BLaER1 (cell line): ENCODE measurements at regions not wholly inside any gene's neighbourhood (a gene's known extent, or its start where the extent isn't known, plus 50 kb on each side); places are given as distances from the start of the nearest gene placed in this dataset.

Experiments
- H3K27ac ChIP-seq: shearing (Covaris generic); formaldehyde crosslinking; 2 replicates; pipeline ENCODE4 v1.8.1; 2022
- H3K27me3 ChIP-seq: shearing (Covaris generic); formaldehyde crosslinking; 2 replicates; pipeline ENCODE4 v1.8.1; 2022
- H3K36me3 ChIP-seq: shearing (Covaris generic); formaldehyde crosslinking; 2 replicates; pipeline ENCODE4 v1.8.1; 2022
- H3K4me1 ChIP-seq: shearing (Covaris generic); formaldehyde crosslinking; 2 replicates; pipeline ENCODE4 v1.8.1; 2022
- H3K4me2 ChIP-seq: shearing (Covaris generic); formaldehyde crosslinking; 2 replicates; pipeline ENCODE4 v1.8.1; 2022
- H3K4me3 ChIP-seq: shearing (Covaris generic); formaldehyde crosslinking; 2 replicates; pipeline ENCODE4 v1.8.1; 2022
- H3K9ac ChIP-seq: shearing (Covaris generic); formaldehyde crosslinking; 2 replicates; pipeline ENCODE4 v1.8.1; 2022
- H3K9me3 ChIP-seq: shearing (Covaris generic); formaldehyde crosslinking; 2 replicates; pipeline ENCODE4 v1.8.1; 2022
- H4K20me1 ChIP-seq: shearing (Covaris generic); formaldehyde crosslinking; 2 replicates; pipeline ENCODE4 v1.8.1; 2022
- Cebpa-rat ChIP-seq: shearing (Covaris generic); IDR thresholded peaks from 2 replicates; pipeline ENCODE4 v1.8.1; 2022

DNA sequence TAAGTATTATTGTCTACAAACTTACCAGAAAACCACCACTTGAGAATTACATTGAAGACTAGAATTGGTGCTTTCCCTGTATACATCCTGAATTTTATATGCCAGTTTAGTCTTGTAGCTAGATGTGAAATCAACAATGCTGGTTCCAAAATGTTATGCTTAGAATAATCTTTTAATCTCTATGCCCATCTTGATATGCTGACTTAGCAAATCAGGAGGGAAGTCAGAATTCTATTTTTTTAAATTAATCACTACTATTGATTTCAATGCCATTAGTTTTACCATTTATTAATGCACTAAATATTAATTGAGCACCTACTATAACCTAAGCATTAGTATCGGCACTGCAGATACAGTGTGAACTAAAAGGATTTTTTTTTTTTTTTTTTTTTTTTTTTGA lies 641.6 kb upstream of the ADGRL4 start:
- Histone ChIP-seq H4K20me1 (no peaks in the 10 kb centered on the region), H3K27me3 (no peaks in the 10 kb centered on the region), H3K36me3 (no peaks in the 10 kb centered on the region), H3K4me2 (no peak overlapping the region), H3K4me3 (no peak overlapping the region), H3K27ac (no peak overlapping the region), H3K9me3 (no peaks in the 10 kb centered on the region), H3K9ac (no peak overlapping the region), H3K4me1 (no peaks in the 10 kb centered on the region)
- no peak for TF ChIP-seq Cebpa-rat

DNA sequence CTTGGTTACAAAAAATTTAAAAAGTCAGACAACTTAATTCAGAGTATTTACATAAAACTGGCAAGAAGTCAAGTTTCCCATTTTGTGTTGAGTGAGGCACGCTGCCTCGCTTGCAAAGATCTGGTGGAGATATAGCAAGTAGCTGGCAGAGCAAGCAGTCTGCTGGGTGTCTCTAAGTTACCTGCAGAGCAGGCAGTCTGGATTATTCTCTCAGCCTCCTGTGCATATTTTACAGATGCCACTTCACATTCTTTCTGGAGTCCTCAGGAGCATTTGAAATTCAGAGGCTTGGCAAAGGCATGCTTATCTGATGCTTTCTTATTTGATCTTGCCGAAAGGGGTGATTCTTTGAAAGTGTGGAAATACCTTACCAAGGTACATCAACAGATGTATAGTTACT lies 640.4 kb upstream of the ADGRL4 start:
- Histone ChIP-seq H3K4me2 (no peak overlapping the region), H3K36me3 (no peaks in the 10 kb centered on the region), H3K4me3 (no peak overlapping the region), H3K9ac (no peak overlapping the region), H3K27me3 (no peaks in the 10 kb centered on the region), H3K9me3 (no peaks in the 10 kb centered on the region), H4K20me1 (no peaks in the 10 kb centered on the region), H3K27ac (no peak overlapping the region), H3K4me1 (no peaks in the 10 kb centered on the region)
- no peak for TF ChIP-seq Cebpa-rat

DNA sequence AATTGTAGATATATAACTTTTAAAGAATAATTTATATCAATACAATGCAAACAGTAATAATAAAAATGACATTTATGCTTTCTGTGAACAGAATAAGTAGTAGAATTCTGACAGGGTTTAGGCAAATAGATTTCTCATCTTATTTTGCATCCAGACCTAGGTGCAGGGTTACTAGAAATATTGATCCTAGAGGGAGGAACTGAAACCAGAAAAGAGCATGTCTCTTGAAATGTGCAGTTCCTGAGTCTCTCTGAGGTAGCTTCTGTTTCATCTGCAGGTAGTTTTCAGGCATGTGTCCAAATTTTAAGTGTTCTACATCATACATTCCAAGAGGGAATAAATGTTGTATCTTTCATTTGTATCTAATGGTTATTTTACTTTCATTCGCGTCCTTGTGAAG lies 631.9 kb upstream of the ADGRL4 start:
- no peaks in the 10 kb centered on the region for H3K4me1 ChIP-seq

DNA sequence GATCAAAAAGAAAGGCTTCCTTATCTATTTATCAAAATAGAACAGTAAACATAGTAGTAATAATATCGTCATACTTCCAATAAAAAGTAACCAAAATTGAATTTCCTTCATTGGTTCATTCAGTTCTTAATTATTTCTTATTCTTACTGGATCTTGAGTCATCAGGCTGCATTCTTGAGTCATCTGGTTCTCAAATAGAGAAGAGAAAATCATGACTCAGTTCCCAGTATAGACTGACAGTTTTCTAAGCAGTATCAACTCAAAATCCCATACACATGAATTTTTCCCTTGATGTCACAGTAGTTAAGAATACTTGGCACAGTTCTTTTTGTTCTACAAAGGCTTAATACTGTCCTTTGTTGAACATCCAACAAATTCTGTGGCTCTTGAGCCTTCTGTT lies 626.9 kb upstream of the ADGRL4 start:
- no peaks in the 10 kb centered on the region for H3K4me1 ChIP-seq
- TF ChIP-seq Cebpa-rat: no peak
- no peaks in the 10 kb centered on the region for H3K36me3 ChIP-seq
- H3K4me2 ChIP-seq: no peak overlapping the region
- H3K27ac ChIP-seq: no peak overlapping the region
- no peaks in the 10 kb centered on the region for H4K20me1 ChIP-seq
- no peaks in the 10 kb centered on the region for H3K9me3 ChIP-seq
- no peak overlapping the region for H3K9ac ChIP-seq
- no peak overlapping the region for H3K4me3 ChIP-seq
- H3K27me3 ChIP-seq: no peaks in the 10 kb centered on the region

More for the DNA sequence above, 631.9 kb upstream of the ADGRL4 start:
- H4K20me1 ChIP-seq: no peaks in the 10 kb centered on the region
- H3K27me3 ChIP-seq: no peaks in the 10 kb centered on the region
- no peaks in the 10 kb centered on the region for H3K36me3 ChIP-seq
- no peak overlapping the region for H3K27ac ChIP-seq
- H3K4me3 ChIP-seq: no peak overlapping the region
- H3K9ac ChIP-seq: no peak overlapping the region
- TF ChIP-seq Cebpa-rat: no peak
- no peaks in the 10 kb centered on the region for H3K9me3 ChIP-seq
- H3K4me2 ChIP-seq: no peak overlapping the region

DNA sequence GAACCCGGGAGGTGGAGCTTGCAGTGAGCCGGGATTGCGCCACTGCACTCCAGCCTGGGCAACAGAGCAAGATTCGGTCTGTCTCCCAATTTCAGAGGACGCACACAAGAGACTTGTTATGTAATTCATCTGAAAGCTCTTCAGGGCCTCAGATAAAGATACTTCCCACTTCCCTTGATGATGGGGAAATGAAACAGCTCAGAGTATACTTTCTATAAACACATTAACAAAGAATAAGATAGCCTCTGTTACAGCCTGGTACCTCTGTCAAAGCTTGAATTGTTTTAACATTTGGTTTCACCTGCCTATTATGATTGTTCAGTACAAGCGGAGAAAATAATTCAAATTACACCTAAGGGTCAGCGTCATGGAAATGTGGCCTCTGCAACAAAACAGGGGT lies 622.9 kb upstream of the ADGRL4 start:
- no peaks in the 10 kb centered on the region for H4K20me1 ChIP-seq
- no peaks in the 10 kb centered on the region for H3K36me3 ChIP-seq
- H3K9ac ChIP-seq: no peak overlapping the region
- H3K4me1 ChIP-seq: no peaks in the 10 kb centered on the region
- no peak overlapping the region for H3K4me3 ChIP-seq
- no peaks in the 10 kb centered on the region for H3K9me3 ChIP-seq
- H3K27ac ChIP-seq: no peak overlapping the region
- no peaks in the 10 kb centered on the region for H3K27me3 ChIP-seq
- no peak overlapping the region for H3K4me2 ChIP-seq
- TF ChIP-seq Cebpa-rat: no peak

DNA sequence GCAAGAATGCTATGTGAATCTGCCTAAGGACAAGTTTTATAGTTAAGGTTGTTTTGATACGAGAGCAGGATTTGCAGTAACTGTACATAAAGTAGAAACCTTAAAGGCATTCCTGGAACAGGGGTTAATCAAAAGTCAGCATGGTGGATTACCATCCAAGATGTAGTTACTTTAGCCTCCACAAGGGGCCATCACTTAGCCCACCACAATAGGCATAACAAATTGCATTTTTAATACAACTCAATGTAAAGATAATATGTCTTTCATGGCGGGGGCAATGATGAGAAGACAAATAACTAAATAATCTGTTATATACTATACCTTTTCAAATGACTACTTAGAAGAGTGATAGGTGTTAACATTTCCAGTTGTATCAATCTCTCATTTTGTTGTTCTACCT lies 611.2 kb upstream of the ADGRL4 start:
- H3K27ac ChIP-seq: no peak overlapping the region
- H3K9ac ChIP-seq: no peak overlapping the region
- no peak overlapping the region for H3K4me3 ChIP-seq
- no peaks in the 10 kb centered on the region for H3K4me1 ChIP-seq
- no peaks in the 10 kb centered on the region for H3K27me3 ChIP-seq
- H3K9me3 ChIP-seq: peaks cover under 1% of the 10 kb centered on the region
- H4K20me1 ChIP-seq: no peaks in the 10 kb centered on the region
- H3K36me3 ChIP-seq: no peaks in the 10 kb centered on the region
- TF ChIP-seq Cebpa-rat: no peak
- no peak overlapping the region for H3K4me2 ChIP-seq

DNA sequence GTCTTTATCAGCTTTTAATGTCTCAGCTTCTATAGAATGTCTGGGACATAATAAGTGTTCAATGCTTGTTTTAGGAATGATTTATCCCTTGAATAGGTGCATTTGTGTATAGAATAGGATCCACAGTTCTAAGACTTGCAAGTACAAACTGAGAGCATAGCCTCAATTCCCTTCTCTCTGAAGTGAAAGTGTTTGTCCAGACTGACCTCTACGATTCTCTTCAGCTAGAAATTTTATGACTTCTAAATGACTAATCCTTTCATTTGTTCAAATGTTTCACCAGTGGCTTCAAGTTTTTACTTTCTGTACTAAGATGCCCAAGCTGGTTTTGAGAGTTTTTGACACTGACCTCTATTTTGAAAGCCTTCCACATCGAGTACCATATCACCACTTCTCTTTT lies 608.2 kb upstream of the ADGRL4 start:
- no peak for TF ChIP-seq Cebpa-rat
- Histone ChIP-seq H3K9ac (no peak overlapping the region), H3K9me3 (no peaks in the 10 kb centered on the region), H3K36me3 (no peaks in the 10 kb centered on the region), H4K20me1 (no peaks in the 10 kb centered on the region), H3K27me3 (no peaks in the 10 kb centered on the region), H3K4me1 (no peaks in the 10 kb centered on the region), H3K4me2 (no peak overlapping the region), H3K4me3 (no peak overlapping the region), H3K27ac (no peak overlapping the region)

DNA sequence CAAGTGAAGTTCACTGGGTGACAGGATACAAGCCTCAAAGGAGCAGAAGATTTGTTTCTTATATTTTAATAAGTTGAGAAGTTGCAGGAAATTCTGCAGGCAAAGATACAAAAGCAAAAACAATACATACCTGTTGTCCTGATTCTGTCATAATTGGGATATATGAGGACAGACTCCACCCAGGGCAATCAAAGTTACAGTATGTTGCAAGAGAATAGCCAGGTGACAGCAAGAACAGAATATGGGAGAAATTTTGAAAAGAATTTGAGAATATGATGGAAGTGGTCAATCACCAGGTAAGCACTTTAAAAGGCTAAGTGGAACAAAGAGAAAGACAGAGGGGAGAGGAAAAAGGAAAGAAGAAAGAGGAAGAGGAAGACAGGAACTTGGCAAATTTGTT lies 607.6 kb upstream of the ADGRL4 start:
- Histone ChIP-seq H3K27me3 (no peaks in the 10 kb centered on the region), H3K9me3 (no peaks in the 10 kb centered on the region), H3K4me3 (no peak overlapping the region), H3K4me1 (no peaks in the 10 kb centered on the region), H3K4me2 (no peak overlapping the region), H4K20me1 (no peaks in the 10 kb centered on the region), H3K27ac (no peak overlapping the region), H3K36me3 (no peaks in the 10 kb centered on the region), H3K9ac (no peak overlapping the region)
- TF ChIP-seq Cebpa-rat: no peak

DNA sequence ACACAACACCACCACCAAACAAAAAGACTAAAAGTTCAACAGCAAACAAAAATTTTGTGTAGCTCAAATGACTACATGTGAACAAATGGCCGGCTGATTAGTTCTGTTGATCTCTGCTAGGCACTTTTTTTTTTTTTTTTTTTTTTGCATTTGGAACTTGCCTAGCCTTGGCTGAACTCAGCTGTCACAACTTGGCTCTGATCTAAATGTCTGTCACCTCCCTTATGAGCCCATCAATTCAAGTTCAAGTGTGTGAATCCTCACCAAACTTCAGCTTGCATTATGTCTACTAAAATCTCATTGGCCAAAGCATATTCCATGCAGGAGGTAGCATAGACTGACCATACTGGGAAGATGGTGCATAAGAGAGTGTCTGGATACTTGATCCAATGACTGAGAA lies 606.5 kb upstream of the ADGRL4 start:
- Histone ChIP-seq H3K27me3 (no peaks in the 10 kb centered on the region), H4K20me1 (no peaks in the 10 kb centered on the region), H3K27ac (no peak overlapping the region), H3K9ac (no peak overlapping the region), H3K36me3 (no peaks in the 10 kb centered on the region), H3K4me3 (no peak overlapping the region), H3K4me2 (no peak overlapping the region), H3K4me1 (no peaks in the 10 kb centered on the region), H3K9me3 (no peaks in the 10 kb centered on the region)
- no peak for TF ChIP-seq Cebpa-rat

DNA sequence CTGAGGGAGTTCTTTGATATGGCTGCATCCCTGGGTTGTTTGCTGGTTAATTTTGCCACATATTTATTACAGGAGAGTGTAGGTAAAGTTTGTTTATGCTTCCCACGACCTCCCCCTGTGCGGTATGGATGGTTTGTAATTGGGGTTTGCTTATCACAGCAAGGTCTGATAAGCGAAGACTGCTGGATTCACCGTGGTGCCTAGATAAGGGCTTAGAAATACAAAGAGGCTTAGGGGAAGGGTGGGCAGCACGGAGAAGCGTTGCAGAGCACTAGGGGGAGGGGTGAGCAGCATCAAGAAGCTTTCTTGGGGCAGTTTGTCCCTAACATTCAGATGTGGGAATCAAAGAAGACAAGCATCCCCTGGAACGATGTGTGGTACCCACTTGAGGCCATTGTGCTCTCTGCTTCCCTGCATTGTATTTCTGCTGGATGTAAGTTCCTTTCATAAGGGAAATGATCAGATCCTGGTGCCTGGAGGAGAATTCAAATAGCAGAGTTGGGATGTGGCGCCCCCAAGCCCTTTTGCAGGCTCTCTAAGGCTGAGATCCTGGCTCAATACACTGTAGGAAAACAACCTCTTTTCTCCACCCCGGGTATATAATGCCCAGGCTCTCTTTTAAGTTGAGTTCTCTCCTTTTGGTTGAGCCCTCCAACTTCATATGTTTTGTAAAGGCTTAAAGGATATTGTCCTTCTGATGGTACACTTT lies 598.1 kb upstream of the ADGRL4 start:
- Histone ChIP-seq H4K20me1 (no peaks in the 10 kb centered on the region), H3K27me3 (no peaks in the 10 kb centered on the region), H3K9ac (no peak overlapping the region), H3K36me3 (no peaks in the 10 kb centered on the region), H3K27ac (no peak overlapping the region), H3K4me3 (no peak overlapping the region), H3K4me1 (no peaks in the 10 kb centered on the region), H3K9me3 (no peaks in the 10 kb centered on the region; the same call in 1 of the 2 replicates), H3K4me2 (no peak overlapping the region)
- TF ChIP-seq Cebpa-rat: no peak

DNA sequence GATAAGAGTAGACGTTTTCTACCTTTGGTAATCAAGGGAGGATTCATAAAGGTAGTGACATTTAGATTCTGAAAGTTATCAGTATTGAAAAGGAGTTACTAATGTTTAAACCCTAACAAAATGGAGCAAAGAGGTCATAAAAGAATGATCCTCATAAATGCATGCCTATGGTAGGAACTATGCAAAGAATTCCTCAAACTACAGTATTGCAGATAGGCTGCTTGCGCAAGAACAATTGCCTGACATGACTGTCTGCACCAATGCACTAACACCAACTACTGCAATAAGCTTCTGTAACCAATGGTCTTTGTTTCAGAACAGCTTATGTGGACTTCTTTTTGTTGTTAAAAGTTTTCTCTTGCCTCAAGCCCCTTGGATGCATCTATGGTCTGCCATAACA lies 597.3 kb upstream of the ADGRL4 start:
- no peaks in the 10 kb centered on the region for H3K27me3 ChIP-seq
- H3K4me3 ChIP-seq: no peak overlapping the region
- no peak overlapping the region for H3K4me2 ChIP-seq
- no peak overlapping the region for H3K9ac ChIP-seq
- no peak overlapping the region for H3K27ac ChIP-seq
- H3K36me3 ChIP-seq: no peaks in the 10 kb centered on the region
- no peaks in the 10 kb centered on the region; the same call in 1 of the 2 replicates for H3K9me3 ChIP-seq
- TF ChIP-seq Cebpa-rat: no peak; the same call in 1 of the 2 replicates
- no peaks in the 10 kb centered on the region for H4K20me1 ChIP-seq
- no peaks in the 10 kb centered on the region for H3K4me1 ChIP-seq
